Right atrium auricular region (tissue), 2 donors: ENCODE measurements at regions not wholly inside any gene's neighbourhood (a gene's known extent, or its start where the extent isn't known, plus 50 kb on each side); places are given as distances from the start of the nearest gene placed in this dataset.

Experiments
- DNase-seq: peaks from one replicate; pipeline ENCODE4 v3.0.0-alpha.2; 2019; ENCODE audit warnings: low spot score
- H3K27ac ChIP-seq, 2 donors: fragments of 200-600 bp; sonication (generic); 1 replicate in 1 of 2; 2 replicates in 1 of 2; pipeline ENCODE4 v1.5.1; 2016 to 2019
- H3K27me3 ChIP-seq, 2 donors: fragments of 200-600 bp; sonication (generic); one replicate each; pipeline versions ENCODE4 v1.5.1 to v1.6.0; 2017 to 2019
- H3K36me3 ChIP-seq: fragments of 200-600 bp; sonication (generic); one replicate; pipeline ENCODE4 v1.5.1; 2016
- H3K4me1 ChIP-seq, 2 donors: fragments of 200-600 bp; sonication (generic); one replicate each; pipeline versions ENCODE4 v1.5.1 to v1.6.0; 2017 to 2019
- H3K4me3 ChIP-seq, 2 donors: fragments of 200-600 bp; sonication (generic); 1 replicate in 1 of 2; 2 replicates in 1 of 2; pipeline ENCODE4 v1.5.1; 2017 to 2019; ENCODE audit warnings: mild to moderate bottlenecking in 1 of 2, moderate library complexity in 1 of 2
- H3K9me3 ChIP-seq, 2 donors: fragments of 200-600 bp; sonication (generic); one replicate each; pipeline ENCODE4 v1.5.1; 2019
- CTCF ChIP-seq, 2 donors: fragments of 200-600 bp; sonication (generic); IDR thresholded peaks; one replicate each; pipeline ENCODE4 v1.5.1; 2019; ENCODE audit warnings: antibody characterized with exemption in 2 of 2

GRCh38 chr3:107216711-107217110, 160.5 kb upstream of the CCDC54 start:
- TF ChIP-seq CTCF (IDR thresholded peaks at IDR 0.05): no peak
- Histone ChIP-seq H3K9me3 (no peaks in the 10 kb centered on the region), H3K27ac (no peak overlapping the region), H3K36me3 (no peaks in the 10 kb centered on the region), H3K4me1 (peaks cover 0 to 10% of the 10 kb centered on the region in 2 donors), H3K27me3 (no peaks in the 10 kb centered on the region), H3K4me3 (no peak overlapping the region)
- DNase-seq: no peak

GRCh38 chr3:107217172-107217571, 160.1 kb upstream of the CCDC54 start:
- Histone ChIP-seq H3K4me3 (no peak overlapping the region), H3K4me1 (peaks cover 0 to 10% of the 10 kb centered on the region in 2 donors), H3K27me3 (no peaks in the 10 kb centered on the region), H3K9me3 (no peaks in the 10 kb centered on the region), H3K36me3 (no peaks in the 10 kb centered on the region), H3K27ac (no peak overlapping the region)
- no peak for TF ChIP-seq CTCF (IDR thresholded peaks at IDR 0.05)
- no peak for DNase-seq

GRCh38 chr3:107218864-107219269, 158.4 kb upstream of the CCDC54 start:
- DNase-seq: no peak
- no peak overlapping the region for H3K27ac ChIP-seq
- no peaks in the 10 kb centered on the region for H3K27me3 ChIP-seq
- H3K4me3 ChIP-seq: no peak overlapping the region
- no peaks in the 10 kb centered on the region for H3K4me1 ChIP-seq
- H3K36me3 ChIP-seq: no peaks in the 10 kb centered on the region
- TF ChIP-seq CTCF (IDR thresholded peaks at IDR 0.05): no peak
- H3K9me3 ChIP-seq: no peaks in the 10 kb centered on the region

GRCh38 chr3:107220538-107220937, 156.7 kb upstream of the CCDC54 start:
- Histone ChIP-seq H3K4me3 (no peak overlapping the region), H3K9me3 (no peaks in the 10 kb centered on the region), H3K27ac (no peak overlapping the region), H3K27me3 (no peaks in the 10 kb centered on the region), H3K36me3 (no peaks in the 10 kb centered on the region), H3K4me1 (no peaks in the 10 kb centered on the region)
- no peak for TF ChIP-seq CTCF (IDR thresholded peaks at IDR 0.05)
- DNase-seq: no peak

- no peak overlapping the region for H3K27ac ChIP-seq
- no peak overlapping the region for H3K4me3 ChIP-seq
- no peaks in the 10 kb centered on the region for H3K27me3 ChIP-seq
- DNase-seq: no peak
- no peak for TF ChIP-seq CTCF (IDR thresholded peaks at IDR 0.05)
- H3K9me3 ChIP-seq: no peaks in the 10 kb centered on the region
- H3K36me3 ChIP-seq: no peaks in the 10 kb centered on the region
- H3K4me1 ChIP-seq: no peaks in the 10 kb centered on the region
Observed at GRCh38 chr3:107221856-107222255, 155.4 kb upstream of the CCDC54 start.

- Histone ChIP-seq H3K4me3 (no peak overlapping the region), H3K27me3 (no peaks in the 10 kb centered on the region), H3K9me3 (no peaks in the 10 kb centered on the region), H3K27ac (no peak overlapping the region), H3K36me3 (no peaks in the 10 kb centered on the region), H3K4me1 (no peaks in the 10 kb centered on the region)
- no peak for DNase-seq
- no peak for TF ChIP-seq CTCF (IDR thresholded peaks at IDR 0.05)
Observed at GRCh38 chr3:107222907-107223306, 154.3 kb upstream of the CCDC54 start.
